ENCODE measurements at regions not wholly inside any gene's neighbourhood (a gene's known extent, or its start where the extent isn't known, plus 50 kb on each side); places are given as distances from the start of the nearest gene placed in this dataset.

GRCh38 chr6:145340256-145340655 is 395.1 kb downstream of the EPM2A start:
- TF ChIP-seq SMC3 (IDR thresholded peaks at IDR 0.05; ENCODE audit: low read length) (no peak), ZNF253 (CRISPR knock-in tag; IDR thresholded peaks at IDR 0.05; ENCODE audit: borderline replicate concordance) (no peak), ZSCAN20 (CRISPR knock-in tag; IDR thresholded peaks at IDR 0.05; ENCODE audit: borderline replicate concordance) (no peak), HCFC1 (IDR thresholded peaks at IDR 0.05; ENCODE audit: low read depth, low read length) (no peak), ZNF615 (CRISPR knock-in tag; IDR thresholded peaks at IDR 0.05; ENCODE audit: borderline replicate concordance) (no peak), ZBTB8A (CRISPR knock-in tag; IDR thresholded peaks at IDR 0.05; ENCODE audit: borderline replicate concordance, low read depth) (no peak)

Measured in HepG2 (cell line).